NCI-H226 (cell line): ENCODE measurements at regions not wholly inside any gene's neighbourhood (a gene's known extent, or its start where the extent isn't known, plus 50 kb on each side); places are given as distances from the start of the nearest gene placed in this dataset.
"Not testable (repeated sequence)": the region's sequence is repeated elsewhere in the genome, so short reads cannot be mapped to it uniquely, and the experiment has no call there.

Experiments
- DNase-seq: peaks from one replicate; pipeline ENCODE4 v3.0.0-alpha.2; 2015

- no peak for DNase-seq
Observed at GRCh38 chr1:221541296-221541695, 200.6 kb downstream of the DUSP10 start.

GRCh38 chr1:221543529-221544120 is 198.3 kb downstream of the DUSP10 start:
- no peak for DNase-seq

GRCh38 chr1:221548942-221549341 is 192.9 kb downstream of the DUSP10 start:
- no peak for DNase-seq

GRCh38 chr1:221549815-221550214 is 192.1 kb downstream of the DUSP10 start:
- no peak for DNase-seq

GRCh38 chr1:221552792-221553191 is 189.1 kb downstream of the DUSP10 start:
- not testable (repeated sequence) for DNase-seq

GRCh38 chr1:221555689-221556433 is 186.0 kb downstream of the DUSP10 start:
- DNase-seq = no peak

GRCh38 chr1:221556435-221556834 is 185.5 kb downstream of the DUSP10 start:
- DNase-seq = no peak

- no peak for DNase-seq
Observed at GRCh38 chr1:221557013-221557412, 184.9 kb downstream of the DUSP10 start.

- no peak for DNase-seq
Observed at GRCh38 chr1:221558396-221558795, 183.5 kb downstream of the DUSP10 start.

GRCh38 chr1:221559911-221560310 is 182.0 kb downstream of the DUSP10 start:
- no peak for DNase-seq

GRCh38 chr1:221562542-221563475 is 179.1 kb downstream of the DUSP10 start:
- no peak for DNase-seq

- DNase-seq = no peak
Observed at GRCh38 chr1:221563476-221563921, 178.4 kb downstream of the DUSP10 start.

GRCh38 chr1:221564891-221565290 is 177.0 kb downstream of the DUSP10 start:
- DNase-seq = no peak

GRCh38 chr1:221565711-221566110 is 176.2 kb downstream of the DUSP10 start:
- DNase-seq = no peak

- DNase-seq = no peak
Observed at GRCh38 chr1:221567859-221568507, 173.9 kb downstream of the DUSP10 start.

GRCh38 chr1:221573756-221574155 is 168.1 kb downstream of the DUSP10 start:
- no peak for DNase-seq

- peak; percentile 7 for DNase-seq
Observed at GRCh38 chr1:221574529-221574928, 167.4 kb downstream of the DUSP10 start.

- no peak for DNase-seq
Observed at GRCh38 chr1:221575605-221576004, 166.3 kb downstream of the DUSP10 start.

- no peak for DNase-seq
Observed at GRCh38 chr1:221576268-221576667, 165.6 kb downstream of the DUSP10 start.

GRCh38 chr1:221583465-221583864 is 158.4 kb downstream of the DUSP10 start:
- DNase-seq = no peak

GRCh38 chr1:221587013-221587412 is 154.9 kb downstream of the DUSP10 start:
- DNase-seq = not testable (repeated sequence)

GRCh38 chr1:221591250-221591649 is 150.6 kb downstream of the DUSP10 start:
- not testable (repeated sequence) for DNase-seq

- DNase-seq = no peak
Observed at GRCh38 chr1:221594576-221594975, 147.3 kb downstream of the DUSP10 start.
